GM13977 (cell line): ENCODE measurements at regions not wholly inside any gene's neighbourhood (a gene's known extent, or its start where the extent isn't known, plus 50 kb on each side); places are given as distances from the start of the nearest gene placed in this dataset.

ENCODE experiments used
- DNase-seq: peaks from one replicate; pipeline ENCODE4 v3.0.0; 2012; ENCODE audit warnings: low spot score
- CTCF ChIP-seq: IDR thresholded peaks from 2 replicates; pipeline ENCODE4 v1.5.1; 2012; ENCODE audit warnings: mild to moderate bottlenecking, control low read depth; ENCODE audit not compliant: insufficient read depth; ENCODE audit errors: extremely low read depth, missing control alignments
- in situ Hi-C: fragments of 300-500 bp; cut with MboI; formaldehyde crosslinking; loops from one replicate; pipeline ENCODE4 v1.12.0; 2022; ENCODE audit warnings: low sequenced_read_pairs, low pct_unique_long_range_greater_than_20kb, mixed read lengths, inconsistent platforms; ENCODE audit not compliant: unreplicated experiment

DNA sequence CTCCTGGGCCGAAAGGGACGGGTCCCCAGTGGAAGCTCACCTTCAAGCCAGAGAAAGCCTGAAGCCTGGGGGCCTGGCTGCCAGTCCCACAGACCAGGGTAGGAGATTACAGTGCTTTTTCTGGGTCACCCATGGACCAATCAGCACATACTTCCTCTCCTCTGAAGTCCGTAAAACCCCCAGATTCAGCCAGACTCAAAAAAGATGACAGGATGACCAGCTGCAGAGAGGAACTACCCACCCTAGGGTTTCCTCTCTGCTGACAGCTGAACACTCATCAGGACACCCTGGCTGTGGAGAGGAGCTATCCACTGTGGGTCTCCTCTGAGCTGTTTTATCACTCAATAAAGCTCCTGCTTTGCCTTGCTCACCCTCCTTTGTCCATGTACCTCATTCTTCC is 78.0 kb downstream of the SAMD9 start:
- in situ Hi-C loops, result no loop called here
- TF ChIP-seq CTCF, result no peak
- no peak for DNase-seq

DNA sequence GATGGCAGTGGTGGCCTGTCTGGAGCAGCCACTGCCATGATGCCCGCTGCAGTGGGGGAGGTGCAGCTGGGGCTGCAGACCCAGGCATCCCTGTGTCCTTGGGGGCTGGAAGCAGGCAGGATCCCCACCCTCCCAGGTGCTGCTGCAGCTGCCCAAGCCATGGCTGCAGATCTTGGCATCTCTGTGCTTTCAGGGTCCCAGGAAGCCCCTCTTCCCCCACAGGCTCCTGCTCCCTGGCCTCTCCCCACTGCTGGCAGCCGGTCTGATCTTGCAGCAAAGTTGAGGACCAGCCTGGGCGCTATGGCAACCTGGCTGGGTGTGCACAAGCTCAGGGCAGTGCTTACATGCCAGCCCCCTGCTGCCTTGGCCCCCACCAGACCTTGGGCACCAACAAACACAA is 78.5 kb downstream of the SAMD9 start:
- in situ Hi-C loops, result no loop called here
- no peak for TF ChIP-seq CTCF
- no peak for DNase-seq

DNA sequence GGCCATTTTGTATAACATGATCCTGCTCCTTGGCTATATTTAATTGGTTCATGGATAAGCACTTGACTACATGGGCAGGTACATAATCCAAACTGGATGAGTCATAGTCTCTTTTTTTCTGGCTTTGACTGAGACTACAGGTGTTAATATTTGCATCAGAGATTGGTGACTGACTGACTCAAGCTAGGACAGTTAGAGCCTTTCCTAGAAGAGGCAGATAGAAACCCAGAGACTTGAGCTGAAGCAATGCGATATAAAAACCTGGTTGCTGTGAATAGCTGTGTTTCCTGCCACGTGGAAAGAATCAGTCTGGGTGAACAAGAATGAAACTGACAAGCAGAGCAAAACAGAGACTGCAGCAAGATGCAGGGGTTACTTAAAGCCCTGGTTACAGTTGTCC is 81.0 kb downstream of the SAMD9 start:
- no peak for TF ChIP-seq CTCF
- peak; percentile 61 for DNase-seq
- in situ Hi-C loops, result no loop called here

- in situ Hi-C loops, result no loop called here
- TF ChIP-seq CTCF, result no peak
- DNase-seq, result no peak
Measured at GRCh38 chr7:93036149-93036640, 81.6 kb downstream of the SAMD9 start.

GRCh38 chr7:93031795-93032194 is 86.0 kb downstream of the SAMD9 start:
- no peak for DNase-seq
- TF ChIP-seq CTCF, result no peak
- in situ Hi-C loops, result no loop called here

DNA sequence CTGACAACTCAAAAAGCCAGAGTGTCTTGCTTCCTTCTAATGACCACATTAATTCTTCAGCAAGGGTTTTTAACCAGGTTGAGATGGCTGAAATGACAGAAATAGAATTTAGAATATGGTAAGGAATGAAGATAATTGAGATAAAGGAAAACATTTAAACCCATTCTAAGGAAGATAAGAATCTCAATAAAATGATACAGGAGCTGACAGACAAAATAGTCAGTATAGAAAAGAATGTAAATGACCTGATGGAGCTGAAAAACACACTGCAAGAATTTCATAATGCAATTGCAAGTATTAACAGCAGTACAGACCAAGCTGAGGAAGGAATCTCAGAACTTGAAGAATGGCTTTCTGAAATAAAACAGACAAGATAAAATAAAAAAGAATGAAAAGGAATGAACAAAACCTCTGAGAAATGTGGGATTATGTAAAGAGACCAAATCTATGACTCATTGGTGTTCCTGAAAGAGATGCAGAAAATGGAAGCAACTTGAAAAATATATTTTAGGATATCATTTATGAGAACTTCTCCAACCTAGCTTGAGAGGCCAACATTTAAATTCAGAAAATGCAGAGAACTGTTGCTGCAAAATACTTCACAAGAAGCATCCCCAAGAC is 87.1 kb downstream of the SAMD9 start:
- in situ Hi-C loops, result no loop called here
- DNase-seq, result no peak
- TF ChIP-seq CTCF, result no peak
